Left ventricle myocardium inferior (tissue), 1 donor: ENCODE measurements at regions not wholly inside any gene's neighbourhood (a gene's known extent, or its start where the extent isn't known, plus 50 kb on each side); places are given as distances from the start of the nearest gene placed in this dataset.

ENCODE experiments used
- DNase-seq: peaks from one replicate; pipeline ENCODE4 v3.0.0-alpha.2; 2020
- H3K27ac ChIP-seq: fragments of 200-600 bp; replicated peaks from 2 replicates; pipeline ENCODE4 v1.8.0; 2021
- H3K27me3 ChIP-seq: fragments of 200-600 bp; 2 replicates; pipeline ENCODE4 v1.8.0; 2021; ENCODE audit warnings: low read depth
- H3K36me3 ChIP-seq: fragments of 200-600 bp; 2 replicates; pipeline ENCODE4 v1.8.0; 2021
- H3K4me1 ChIP-seq: fragments of 200-600 bp; 2 replicates; pipeline ENCODE4 v1.8.0; 2021
- H3K4me3 ChIP-seq: fragments of 200-600 bp; 2 replicates; pipeline ENCODE4 v1.8.0; 2021; ENCODE audit warnings: mild to moderate bottlenecking, moderate library complexity
- H3K9me3 ChIP-seq: fragments of 200-600 bp; replicated peaks from 2 replicates; pipeline ENCODE4 v1.8.0; 2021
- CTCF ChIP-seq: fragments of 200-600 bp; IDR thresholded peaks from 2 replicates; pipeline ENCODE4 v1.8.0; 2021; ENCODE audit warnings: antibody characterized with exemption, mild to moderate bottlenecking, borderline replicate concordance
- intact Hi-C: fragments of 100-400 bp; cut with micrococcal nuclease; formaldehyde crosslinking; loops from one replicate; pipeline ENCODE4 v1.11.0; 2022
- donor health status: DM: no; HTN: yes; CAD: no; lungs with severe emphysema.

- no peaks in the 10 kb centered on the region for H3K4me1 ChIP-seq
- no peaks in the 10 kb centered on the region for H3K27me3 ChIP-seq
- no peaks in the 10 kb centered on the region for H3K9me3 ChIP-seq
- H3K36me3 ChIP-seq = no peaks in the 10 kb centered on the region
- H3K4me3 ChIP-seq = no peak overlapping the region
- intact Hi-C loops = no loop called here
- no peak for DNase-seq
- no peak overlapping the region for H3K27ac ChIP-seq
- TF ChIP-seq CTCF = no peak
Observed at GRCh38 chr2:158914066-158914465, 54.4 kb upstream of the TANC1 start.

GRCh38 chr2:158914731-158915130 lies 53.7 kb upstream of the TANC1 start:
- H3K27me3 ChIP-seq = no peaks in the 10 kb centered on the region
- H3K4me1 ChIP-seq = no peaks in the 10 kb centered on the region
- H3K27ac ChIP-seq = no peak overlapping the region
- H3K36me3 ChIP-seq = no peaks in the 10 kb centered on the region
- intact Hi-C loops = no loop called here
- no peak overlapping the region for H3K4me3 ChIP-seq
- H3K9me3 ChIP-seq = no peaks in the 10 kb centered on the region
- no peak for DNase-seq
- no peak for TF ChIP-seq CTCF

GRCh38 chr2:158917121-158917520 lies 51.3 kb upstream of the TANC1 start:
- Histone ChIP-seq H3K4me1 (no peaks in the 10 kb centered on the region), H3K4me3 (no peak overlapping the region), H3K27ac (no peak overlapping the region), H3K27me3 (no peaks in the 10 kb centered on the region), H3K9me3 (no peaks in the 10 kb centered on the region), H3K36me3 (no peaks in the 10 kb centered on the region)
- TF ChIP-seq CTCF = no peak
- DNase-seq = no peak
- intact Hi-C loops = no loop called here

GRCh38 chr2:158918452-158918851 lies 50.0 kb upstream of the TANC1 start:
- intact Hi-C loops = no loop called here
- Histone ChIP-seq H3K36me3 (no peaks in the 10 kb centered on the region), H3K9me3 (no peaks in the 10 kb centered on the region), H3K4me1 (no peaks in the 10 kb centered on the region), H3K27me3 (no peaks in the 10 kb centered on the region), H3K27ac (no peak overlapping the region), H3K4me3 (no peak overlapping the region)
- no peak for TF ChIP-seq CTCF
- no peak for DNase-seq
